Testis (tissue), 2 donors: ENCODE measurements at regions not wholly inside any gene's neighbourhood (a gene's known extent, or its start where the extent isn't known, plus 50 kb on each side); places are given as distances from the start of the nearest gene placed in this dataset.

Source experiments
- DNase-seq: peaks from one replicate; pipeline ENCODE4 v3.0.0-alpha.2; 2019
- H3K27ac ChIP-seq, 2 donors: fragments of 200-600 bp; sonication (generic); one replicate each; pipeline ENCODE4 v1.5.1; 2019
- H3K27me3 ChIP-seq: fragments of 200-600 bp; sonication (generic); one replicate; pipeline ENCODE4 v1.5.1; 2019
- H3K36me3 ChIP-seq: fragments of 200-600 bp; sonication (generic); one replicate; pipeline ENCODE4 v1.5.1; 2017; ENCODE audit warnings: low read depth; ENCODE audit errors: missing control alignments
- H3K4me1 ChIP-seq: fragments of 200-600 bp; sonication (generic); one replicate; pipeline ENCODE4 v1.5.1; 2019
- H3K4me3 ChIP-seq, 2 donors: fragments of 200-600 bp; sonication (generic); one replicate each; pipeline ENCODE4 v1.5.1; 2017 to 2019
- H3K9me3 ChIP-seq: fragments of 200-600 bp; sonication (generic); one replicate; pipeline ENCODE4 v1.5.1; 2017
- CTCF ChIP-seq, 3 experiments: fragments of 450-650 bp in 2 of 3; fragments of 200-600 bp in 1 of 3; sonication (generic) in 1 of 3; IDR thresholded peaks; one replicate each; pipeline ENCODE4 v1.5.1; 2016 to 2019; ENCODE audit warnings: antibody characterized with exemption in 3 of 3, mild to moderate bottlenecking in 2 of 3, moderate library complexity in 1 of 3
- POLR2A ChIP-seq: fragments of 450-650 bp; IDR thresholded peaks from one replicate; pipeline ENCODE4 v1.6.1; 2017; ENCODE audit warnings: antibody characterized with exemption, mild to moderate bottlenecking, moderate library complexity
- WGBS, 2 donors: methylation state at CpG; one replicate each; pipeline ENCODE4 v1.1.5; 2018; 5-methylcytosine and 5-hydroxymethylcytosine counted together
- intact Hi-C: fragments of 100-400 bp; cut with DNase I; formaldehyde crosslinking; loops from one replicate; pipeline ENCODE4 v1.15.1; 2023; ENCODE audit warnings: low total_unique reads

GRCh38 chr12:115623764-115624334, 653.6 kb downstream of the MED13L start:
- Histone ChIP-seq H3K9me3 (no peaks in the 10 kb centered on the region), H3K4me3 (no peak overlapping the region), H3K36me3 (no peaks in the 10 kb centered on the region), H3K27ac (no peak overlapping the region), H3K27me3 (no peaks in the 10 kb centered on the region), H3K4me1 (no peaks in the 10 kb centered on the region)
- TF ChIP-seq CTCF (IDR thresholded peaks at IDR 0.05) (no peak), POLR2A (no peak)
- intact Hi-C loops: no loop called here
- no peak for DNase-seq
- WGBS, 2 donors: 19 to 35% methylated on average over 5 to 17 of the region's 18 CpGs

DNA sequence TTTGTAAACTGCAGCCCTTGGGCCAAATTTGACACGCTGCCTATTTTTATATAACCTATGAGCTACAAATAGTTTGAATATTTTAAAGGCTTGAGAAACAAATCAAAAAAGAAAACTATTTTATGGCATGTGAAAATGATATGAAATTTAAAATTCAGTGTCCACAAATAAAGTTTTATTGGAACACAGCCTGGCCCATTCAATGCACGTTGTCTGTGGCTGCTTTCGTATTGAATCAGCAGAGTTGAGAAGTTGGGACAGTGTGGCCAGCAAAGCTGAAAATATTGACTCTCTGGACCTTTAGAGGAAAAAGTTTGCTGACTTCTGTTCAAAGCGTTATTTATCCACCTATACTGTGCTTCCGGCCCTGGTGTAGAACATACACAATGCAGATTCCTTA, 654.2 kb downstream of the MED13L start:
- intact Hi-C loops: no loop called here
- Histone ChIP-seq H3K9me3 (no peaks in the 10 kb centered on the region), H3K27ac (no peak overlapping the region), H3K4me1 (no peaks in the 10 kb centered on the region), H3K4me3 (no peak overlapping the region), H3K27me3 (no peaks in the 10 kb centered on the region), H3K36me3 (no peaks in the 10 kb centered on the region)
- TF ChIP-seq POLR2A: no peak
- no peak for TF ChIP-seq CTCF (IDR thresholded peaks at IDR 0.05)
- DNase-seq: no peak
- WGBS, 2 donors: 72 to 77% methylated on average over 5 of the region's 5 CpGs

DNA sequence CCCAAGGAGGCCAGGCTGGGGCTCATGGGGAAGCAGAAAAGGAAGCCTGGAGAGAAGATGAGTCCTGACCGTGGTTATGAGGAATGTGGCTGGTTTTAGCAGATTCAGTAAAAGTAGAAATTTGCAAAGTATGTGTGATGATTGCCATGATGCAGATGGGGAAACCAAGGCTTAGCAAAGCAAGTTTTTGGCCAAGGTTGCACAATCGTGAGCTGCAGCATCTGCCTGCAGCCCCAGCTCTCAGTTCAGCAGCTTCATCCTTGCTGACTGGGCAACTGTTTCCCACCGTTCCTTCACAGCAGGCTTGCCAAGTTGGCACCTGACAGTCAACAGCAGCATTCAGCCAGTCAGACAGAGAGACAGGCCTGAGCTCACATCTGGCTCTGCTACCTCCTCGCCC, 656.7 kb downstream of the MED13L start:
- DNase-seq: no peak
- H3K36me3 ChIP-seq: no peaks in the 10 kb centered on the region
- H3K27ac ChIP-seq: no peak overlapping the region
- H3K27me3 ChIP-seq: no peaks in the 10 kb centered on the region
- WGBS, 2 donors: 86 to 88% methylated on average over 4 of the region's 4 CpGs
- TF ChIP-seq POLR2A (no peak), CTCF (IDR thresholded peaks at IDR 0.05) (no peak)
- no peaks in the 10 kb centered on the region for H3K9me3 ChIP-seq
- no peaks in the 10 kb centered on the region for H3K4me1 ChIP-seq
- intact Hi-C loops: no loop called here
- no peak overlapping the region for H3K4me3 ChIP-seq

DNA sequence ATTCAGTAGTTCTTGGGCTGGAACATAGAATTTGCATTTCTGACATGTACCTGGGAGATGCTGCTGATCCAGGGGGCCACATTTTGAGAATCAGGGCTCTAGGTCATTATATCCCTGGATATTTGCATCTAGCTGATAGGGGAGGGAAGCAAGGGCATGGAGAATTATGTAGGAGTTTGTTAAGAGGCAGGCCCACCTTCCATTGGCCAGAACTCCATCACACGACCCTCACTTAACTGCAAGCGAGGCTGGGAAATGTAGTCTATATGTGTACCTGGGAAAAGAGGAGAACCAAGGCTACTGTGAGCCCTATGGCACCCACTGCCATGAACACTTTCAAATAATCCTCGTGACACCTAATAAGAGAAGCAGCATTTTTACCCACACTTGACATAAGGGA, 657.6 kb downstream of the MED13L start:
- H3K4me3 ChIP-seq: no peak overlapping the region
- H3K9me3 ChIP-seq: no peaks in the 10 kb centered on the region
- intact Hi-C loops: no loop called here
- no peaks in the 10 kb centered on the region for H3K4me1 ChIP-seq
- H3K27ac ChIP-seq: no peak overlapping the region
- 82 to 88% methylated on average over 2 to 3 of the region's 3 CpGs for WGBS, 2 donors
- H3K27me3 ChIP-seq: no peaks in the 10 kb centered on the region
- no peaks in the 10 kb centered on the region for H3K36me3 ChIP-seq
- DNase-seq: no peak
- TF ChIP-seq CTCF (IDR thresholded peaks at IDR 0.05): no peak
- no peak for TF ChIP-seq POLR2A

DNA sequence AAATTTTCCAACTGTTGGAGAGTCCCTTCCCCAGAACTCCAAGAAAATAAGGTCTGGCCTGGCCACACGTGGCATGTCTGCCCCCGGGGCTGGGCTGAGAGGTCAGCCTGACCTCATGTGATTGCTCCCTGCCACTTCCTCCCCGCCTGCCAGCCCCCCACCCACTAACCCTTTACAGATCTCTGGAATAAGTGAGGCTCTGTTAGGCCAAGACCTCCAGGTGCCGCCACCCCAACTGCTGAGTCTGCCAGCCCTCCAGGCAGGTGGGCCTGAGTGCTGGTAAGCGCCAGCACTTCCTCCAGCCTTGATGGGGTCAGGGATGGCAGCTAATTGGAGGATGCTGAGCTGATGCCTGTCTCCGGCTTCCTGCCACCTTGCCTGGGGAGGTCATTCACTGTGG, 658.4 kb downstream of the MED13L start:
- 66 to 80% methylated on average over 5 of the region's 6 CpGs for WGBS, 2 donors
- Histone ChIP-seq H3K4me3 (no peak overlapping the region), H3K4me1 (no peaks in the 10 kb centered on the region), H3K27ac (no peak overlapping the region), H3K9me3 (no peaks in the 10 kb centered on the region), H3K36me3 (no peaks in the 10 kb centered on the region), H3K27me3 (no peaks in the 10 kb centered on the region)
- DNase-seq: no peak
- intact Hi-C loops: no loop called here
- TF ChIP-seq CTCF (IDR thresholded peaks at IDR 0.05): no peak
- TF ChIP-seq POLR2A: no peak
